WI38 (cell line): ENCODE measurements at regions not wholly inside any gene's neighbourhood (a gene's known extent, or its start where the extent isn't known, plus 50 kb on each side); places are given as distances from the start of the nearest gene placed in this dataset.
"Not testable (repeated sequence)": the region's sequence is repeated elsewhere in the genome, so short reads cannot be mapped to it uniquely, and the experiment has no call there.

ENCODE experiments used
- H3K4me3 ChIP-seq: 2 replicates; pipeline ENCODE4 v1.5.1; 2011; ENCODE audit warnings: low read depth, mild to moderate bottlenecking, control low read depth, low read length
- TF ChIP-seq, protein P1 (sequence below): IDR thresholded peaks from 2 replicates; pipeline ENCODE4 v1.5.1; 2012; ENCODE audit warnings: low read depth, mild to moderate bottlenecking, control low read depth, low read length

DNA sequence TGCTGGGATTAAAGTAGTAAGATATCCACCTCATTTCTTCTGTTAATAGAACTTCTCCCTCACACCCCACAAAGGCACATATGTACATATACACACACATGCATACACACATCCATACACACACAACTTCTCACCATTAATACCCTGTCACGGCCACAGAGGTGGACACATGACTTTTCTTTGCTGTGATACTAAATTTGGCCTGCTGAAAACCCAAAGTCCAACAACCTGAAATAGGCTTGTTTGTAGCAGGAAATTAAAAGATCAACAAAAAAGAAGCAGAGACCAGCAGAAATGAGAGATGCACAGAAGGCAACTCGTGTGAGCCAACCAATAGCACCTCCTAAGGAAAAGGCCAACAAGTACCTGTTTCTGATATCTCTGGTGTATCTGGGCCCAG is 128.7 kb upstream of the PCGF5 start:
- TF ChIP-seq, protein P1, sequence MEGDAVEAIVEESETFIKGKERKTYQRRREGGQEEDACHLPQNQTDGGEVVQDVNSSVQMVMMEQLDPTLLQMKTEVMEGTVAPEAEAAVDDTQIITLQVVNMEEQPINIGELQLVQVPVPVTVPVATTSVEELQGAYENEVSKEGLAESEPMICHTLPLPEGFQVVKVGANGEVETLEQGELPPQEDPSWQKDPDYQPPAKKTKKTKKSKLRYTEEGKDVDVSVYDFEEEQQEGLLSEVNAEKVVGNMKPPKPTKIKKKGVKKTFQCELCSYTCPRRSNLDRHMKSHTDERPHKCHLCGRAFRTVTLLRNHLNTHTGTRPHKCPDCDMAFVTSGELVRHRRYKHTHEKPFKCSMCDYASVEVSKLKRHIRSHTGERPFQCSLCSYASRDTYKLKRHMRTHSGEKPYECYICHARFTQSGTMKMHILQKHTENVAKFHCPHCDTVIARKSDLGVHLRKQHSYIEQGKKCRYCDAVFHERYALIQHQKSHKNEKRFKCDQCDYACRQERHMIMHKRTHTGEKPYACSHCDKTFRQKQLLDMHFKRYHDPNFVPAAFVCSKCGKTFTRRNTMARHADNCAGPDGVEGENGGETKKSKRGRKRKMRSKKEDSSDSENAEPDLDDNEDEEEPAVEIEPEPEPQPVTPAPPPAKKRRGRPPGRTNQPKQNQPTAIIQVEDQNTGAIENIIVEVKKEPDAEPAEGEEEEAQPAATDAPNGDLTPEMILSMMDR = no peak
- H3K4me3 ChIP-seq = no peak overlapping the region

DNA sequence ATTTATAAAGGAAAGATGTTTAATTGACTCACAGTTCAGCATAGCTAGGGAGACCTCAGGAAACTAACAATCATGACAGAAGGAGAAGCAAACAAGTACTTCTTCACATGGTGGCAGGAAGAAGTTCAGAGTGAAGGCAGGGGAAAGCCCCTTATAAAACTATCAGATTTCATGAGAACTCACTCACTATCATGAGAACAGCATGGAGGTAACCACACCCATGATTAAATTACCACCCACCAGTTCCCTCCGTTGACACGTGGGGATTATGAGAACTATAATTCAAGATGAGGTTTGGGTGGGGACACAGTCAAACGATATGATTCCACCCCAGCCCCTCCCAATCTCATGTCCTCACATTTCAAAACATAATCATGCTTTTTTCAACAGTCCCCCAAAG is 124.2 kb upstream of the PCGF5 start:
- no peak overlapping the region for H3K4me3 ChIP-seq
- TF ChIP-seq, protein P1 = no peak

DNA sequence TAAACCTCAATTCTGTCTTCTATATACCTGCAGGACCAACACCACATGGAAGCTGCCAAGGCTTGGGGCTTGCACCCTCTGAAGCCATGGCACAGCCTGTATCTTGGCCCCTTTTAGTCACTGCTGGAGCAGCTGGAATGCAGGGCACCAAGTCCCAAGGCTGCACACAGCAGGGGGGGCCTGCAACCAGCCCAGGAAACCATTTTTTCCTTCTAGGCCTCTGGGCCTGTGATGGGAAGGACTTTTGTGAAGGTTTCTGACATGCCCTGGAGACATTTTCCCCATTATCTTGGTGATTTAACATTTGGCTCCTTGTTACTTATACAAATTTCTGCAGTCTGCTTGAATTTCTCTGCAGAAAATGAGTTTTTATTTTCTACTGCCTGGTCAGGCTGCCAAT is 123.2 kb upstream of the PCGF5 start:
- TF ChIP-seq, protein P1 = no peak
- no peak overlapping the region for H3K4me3 ChIP-seq

DNA sequence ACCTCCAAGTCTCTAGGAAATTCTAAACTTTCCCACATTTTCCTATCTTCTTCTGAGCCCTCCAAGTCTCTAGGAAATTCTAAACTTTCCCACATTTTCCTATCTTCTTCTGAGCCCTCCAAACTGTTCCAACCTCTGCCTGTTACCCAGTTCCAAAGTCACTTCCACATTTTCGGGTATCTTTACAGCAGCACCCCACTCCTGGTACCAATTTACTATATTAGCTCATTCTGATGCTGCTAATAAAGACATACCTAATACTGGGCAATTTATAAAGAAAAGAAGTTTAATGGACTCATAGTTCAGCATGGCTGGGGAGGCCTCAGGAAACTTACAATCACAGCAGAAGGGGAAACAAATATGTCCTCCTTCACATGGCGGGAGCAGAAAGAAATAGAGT is 122.4 kb upstream of the PCGF5 start:
- H3K4me3 ChIP-seq = not testable (repeated sequence)

DNA sequence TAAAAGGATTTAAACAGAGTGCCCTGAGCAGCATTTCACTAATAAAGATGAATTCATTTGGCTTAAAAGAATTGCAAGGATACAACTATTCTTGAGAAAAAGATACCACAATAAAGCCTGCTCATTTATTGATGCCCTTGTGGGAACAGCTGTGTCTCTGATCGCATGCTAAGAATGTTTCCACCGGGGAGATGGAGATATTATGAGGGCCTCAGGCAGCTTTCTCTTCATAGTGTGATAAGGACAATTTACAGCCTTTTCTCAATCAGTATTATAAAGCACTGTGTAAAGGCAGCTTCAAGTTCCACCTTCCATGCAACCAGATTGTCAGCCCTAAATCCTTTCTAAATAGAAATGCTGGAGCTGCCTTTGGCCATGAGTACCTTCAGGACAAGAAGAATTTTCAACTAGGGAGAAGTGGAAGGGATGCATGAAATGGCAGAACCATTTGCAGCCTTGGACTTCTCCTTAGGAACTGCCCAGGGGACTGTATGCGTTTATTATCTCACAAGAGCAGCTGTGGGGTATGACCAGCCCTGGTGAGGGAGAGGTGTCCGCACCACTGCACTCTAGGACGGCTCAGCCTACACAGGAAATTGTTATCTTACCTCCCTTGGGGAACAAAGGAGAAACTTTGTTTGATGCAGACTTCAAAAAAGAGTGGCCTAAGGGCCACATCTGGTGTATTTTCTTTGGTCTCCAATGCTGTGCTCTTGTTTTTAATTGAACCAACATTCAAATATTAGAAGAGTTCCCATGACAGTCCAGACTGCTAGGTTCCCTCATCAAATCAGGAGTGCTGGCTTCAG is 116.9 kb upstream of the PCGF5 start:
- H3K4me3 ChIP-seq = no peak overlapping the region
- TF ChIP-seq, protein P1 = no peak

DNA sequence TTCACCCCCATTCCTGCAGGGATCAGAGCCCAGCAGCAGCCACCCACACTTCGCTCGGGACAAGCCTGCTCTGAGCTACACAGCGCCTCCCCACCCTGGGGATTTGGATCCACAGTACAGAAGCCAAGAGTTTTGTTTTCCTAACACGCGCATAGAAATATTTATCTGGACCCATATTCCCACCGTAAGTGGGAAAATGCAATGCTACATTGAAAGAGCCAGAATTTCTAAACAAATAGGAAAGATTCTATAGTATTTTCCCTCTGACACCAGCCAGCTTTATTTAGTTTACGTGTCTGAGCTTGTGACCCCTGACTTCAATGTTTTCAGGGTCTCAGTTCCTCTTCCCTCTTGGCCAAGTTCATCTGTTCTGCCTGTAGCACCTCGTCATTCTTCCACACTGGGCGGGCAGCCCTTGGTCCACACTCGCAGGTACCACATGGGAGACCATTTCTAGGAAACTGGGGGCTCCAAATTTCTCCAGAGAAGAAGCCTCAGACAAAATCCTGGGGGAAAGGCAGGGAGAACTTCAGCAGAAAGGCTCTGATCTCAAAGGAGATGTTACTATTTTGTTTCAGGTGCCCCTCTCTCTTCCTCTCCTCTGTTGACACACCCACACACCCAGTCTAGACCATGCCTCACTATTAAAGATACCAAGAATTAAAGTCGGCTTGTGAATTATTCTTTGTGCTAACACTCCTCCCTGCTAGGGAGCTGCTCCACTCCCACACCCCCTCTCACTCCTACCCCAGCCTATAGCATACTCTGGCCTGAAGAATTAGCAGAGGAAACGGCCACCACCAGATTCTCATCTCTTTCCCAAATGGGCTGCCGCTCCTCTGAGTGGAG is 116.0 kb upstream of the PCGF5 start:
- no peak overlapping the region for H3K4me3 ChIP-seq

DNA sequence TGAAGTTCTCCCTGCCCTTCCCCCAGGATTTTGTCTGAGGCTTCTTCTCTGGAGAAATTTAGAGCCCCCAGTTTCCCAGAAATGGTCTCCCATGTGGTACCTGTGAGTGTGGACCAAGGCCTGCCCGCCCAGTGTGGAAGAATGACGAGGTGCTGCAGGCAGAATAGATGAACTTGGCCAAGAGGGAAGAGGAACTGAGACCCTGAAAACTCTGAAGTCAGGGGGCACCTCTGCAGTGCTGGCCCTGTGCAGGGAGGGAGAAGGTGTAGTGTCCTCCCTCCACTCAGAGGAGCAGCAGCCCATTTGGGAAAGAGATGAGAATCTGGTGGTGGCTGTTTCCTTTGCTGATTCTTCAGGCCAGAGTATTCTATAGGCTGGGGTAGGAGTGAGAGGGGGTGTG is 115.2 kb upstream of the PCGF5 start:
- TF ChIP-seq, protein P1 = no peak
- H3K4me3 ChIP-seq = no peak overlapping the region

More for the DNA sequence above, 116.0 kb upstream of the PCGF5 start:
- TF ChIP-seq, protein P1 = no peak
